ENCODE measurements at regions not wholly inside any gene's neighbourhood (a gene's known extent, or its start where the extent isn't known, plus 50 kb on each side); places are given as distances from the start of the nearest gene placed in this dataset.

DNA sequence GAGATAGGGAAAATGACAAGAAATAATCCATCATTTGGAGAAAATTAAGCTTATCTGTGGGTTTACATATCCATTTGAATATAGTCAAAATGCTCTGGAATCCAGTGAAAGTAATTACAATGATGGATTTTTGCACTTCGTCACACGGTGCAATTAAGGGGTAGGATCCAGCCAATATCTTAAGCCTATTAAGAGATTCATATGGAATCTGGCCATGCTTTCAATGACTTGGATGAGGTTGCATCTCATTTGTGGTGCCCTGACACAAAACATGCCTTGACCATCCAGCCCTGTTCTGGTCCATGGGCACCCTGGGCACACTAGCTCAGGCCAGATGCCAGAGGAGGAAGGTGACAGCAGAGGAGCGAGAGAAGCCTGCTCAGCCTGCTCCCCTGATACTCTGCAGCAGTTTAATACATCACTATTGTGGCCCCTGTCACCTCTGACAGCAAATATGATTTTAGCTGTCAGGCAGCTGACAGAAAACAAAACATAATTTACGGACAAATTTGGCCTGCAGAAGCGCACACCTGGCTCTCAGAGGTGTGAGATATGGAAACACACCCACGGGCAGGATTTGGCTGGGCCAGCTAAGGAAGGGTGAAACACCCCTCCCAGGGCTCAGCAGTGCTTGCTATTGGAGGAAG lies 94.1 kb upstream of the ST8SIA3 start:
- Histone ChIP-seq H3K4me1 (ENCODE audit: insufficient read depth) (no peaks in the 10 kb centered on the region), H3K79me2 (no peaks in the 10 kb centered on the region), H3K27ac (no peak overlapping the region), H3K9me3 (ENCODE audit: low read depth) (no peaks in the 10 kb centered on the region), H3K9me2 (replicated peaks; ENCODE audit: insufficient read depth) (no peaks in the 10 kb centered on the region), H2AFZ (no peak overlapping the region), H4K20me1 (ENCODE audit: insufficient read depth, poor library complexity, severe bottlenecking) (no peaks in the 10 kb centered on the region), H3K27me3 (no peaks in the 10 kb centered on the region), H3K4me2 (no peak overlapping the region), H3K36me3 (replicated peaks; ENCODE audit: insufficient read depth, low read depth) (no peaks in the 10 kb centered on the region), H3K4me3 (no peak overlapping the region)
- TF ChIP-seq, protein P1, sequence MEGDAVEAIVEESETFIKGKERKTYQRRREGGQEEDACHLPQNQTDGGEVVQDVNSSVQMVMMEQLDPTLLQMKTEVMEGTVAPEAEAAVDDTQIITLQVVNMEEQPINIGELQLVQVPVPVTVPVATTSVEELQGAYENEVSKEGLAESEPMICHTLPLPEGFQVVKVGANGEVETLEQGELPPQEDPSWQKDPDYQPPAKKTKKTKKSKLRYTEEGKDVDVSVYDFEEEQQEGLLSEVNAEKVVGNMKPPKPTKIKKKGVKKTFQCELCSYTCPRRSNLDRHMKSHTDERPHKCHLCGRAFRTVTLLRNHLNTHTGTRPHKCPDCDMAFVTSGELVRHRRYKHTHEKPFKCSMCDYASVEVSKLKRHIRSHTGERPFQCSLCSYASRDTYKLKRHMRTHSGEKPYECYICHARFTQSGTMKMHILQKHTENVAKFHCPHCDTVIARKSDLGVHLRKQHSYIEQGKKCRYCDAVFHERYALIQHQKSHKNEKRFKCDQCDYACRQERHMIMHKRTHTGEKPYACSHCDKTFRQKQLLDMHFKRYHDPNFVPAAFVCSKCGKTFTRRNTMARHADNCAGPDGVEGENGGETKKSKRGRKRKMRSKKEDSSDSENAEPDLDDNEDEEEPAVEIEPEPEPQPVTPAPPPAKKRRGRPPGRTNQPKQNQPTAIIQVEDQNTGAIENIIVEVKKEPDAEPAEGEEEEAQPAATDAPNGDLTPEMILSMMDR (IDR thresholded peaks at IDR 0.05; ENCODE audit: poor library complexity): no peak
- TF ChIP-seq EZH2phosphoT487 (IDR thresholded peaks at IDR 0.05; ENCODE audit: low read depth, severe bottlenecking, unreplicated experiment) (no peak), EZH2 (IDR thresholded peaks at IDR 0.05; ENCODE audit: borderline replicate concordance) (no peak)
- DNase-seq (ENCODE audit: low spot score): no peak
- 80% methylated on average over 6 of the region's 6 CpGs for WGBS (ENCODE audit: low lambda C conversion rate, missing lambda C conversion rate)

DNA sequence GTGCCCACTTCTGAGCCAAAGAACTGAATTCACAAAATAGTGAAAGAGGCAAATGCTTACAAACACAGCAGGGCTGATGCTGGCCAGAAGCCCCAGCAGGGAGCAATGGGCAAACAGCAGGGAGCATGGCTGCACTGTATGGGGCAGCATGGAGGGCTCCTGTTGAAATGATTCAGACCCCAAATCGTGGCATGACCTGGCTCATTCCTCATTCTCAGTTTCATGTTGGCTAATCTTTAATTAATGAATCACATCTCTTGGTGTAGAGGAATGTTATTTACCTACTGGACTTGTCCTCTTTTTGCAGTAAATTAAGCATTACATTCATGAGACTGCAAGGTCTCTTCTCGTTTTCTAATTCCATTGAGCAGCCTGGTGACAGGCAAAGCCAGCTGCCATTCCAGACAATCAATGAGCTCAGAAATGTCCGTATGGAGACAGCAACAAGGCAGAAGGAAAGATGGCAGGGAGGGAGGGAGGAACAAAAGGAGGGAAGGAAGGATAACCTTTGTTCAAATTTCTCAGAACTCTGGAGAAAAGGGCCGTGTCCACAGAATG lies 84.9 kb upstream of the ST8SIA3 start:
- Histone ChIP-seq H3K9me3 (ENCODE audit: low read depth) (no peaks in the 10 kb centered on the region), H3K9me2 (replicated peaks; ENCODE audit: insufficient read depth) (no peaks in the 10 kb centered on the region), H3K36me3 (replicated peaks; ENCODE audit: insufficient read depth, low read depth) (no peaks in the 10 kb centered on the region), H4K20me1 (ENCODE audit: insufficient read depth, poor library complexity, severe bottlenecking) (no peaks in the 10 kb centered on the region), H3K4me2 (no peak overlapping the region), H3K27ac (no peak overlapping the region), H3K4me3 (no peak overlapping the region), H2AFZ (no peak overlapping the region), H3K4me1 (ENCODE audit: insufficient read depth) (peaks cover 10% of the 10 kb centered on the region), H3K79me2 (no peaks in the 10 kb centered on the region), H3K27me3 (no peaks in the 10 kb centered on the region)
- 57% methylated on average over 4 of the region's 4 CpGs for WGBS (ENCODE audit: low lambda C conversion rate, missing lambda C conversion rate)
- TF ChIP-seq, protein P1 (IDR thresholded peaks at IDR 0.05; ENCODE audit: poor library complexity): no peak
- no peak for TF ChIP-seq EZH2phosphoT487 (IDR thresholded peaks at IDR 0.05; ENCODE audit: low read depth, severe bottlenecking, unreplicated experiment)
- TF ChIP-seq EZH2 (IDR thresholded peaks at IDR 0.05; ENCODE audit: borderline replicate concordance): no peak
- DNase-seq (ENCODE audit: low spot score): no peak

DNA sequence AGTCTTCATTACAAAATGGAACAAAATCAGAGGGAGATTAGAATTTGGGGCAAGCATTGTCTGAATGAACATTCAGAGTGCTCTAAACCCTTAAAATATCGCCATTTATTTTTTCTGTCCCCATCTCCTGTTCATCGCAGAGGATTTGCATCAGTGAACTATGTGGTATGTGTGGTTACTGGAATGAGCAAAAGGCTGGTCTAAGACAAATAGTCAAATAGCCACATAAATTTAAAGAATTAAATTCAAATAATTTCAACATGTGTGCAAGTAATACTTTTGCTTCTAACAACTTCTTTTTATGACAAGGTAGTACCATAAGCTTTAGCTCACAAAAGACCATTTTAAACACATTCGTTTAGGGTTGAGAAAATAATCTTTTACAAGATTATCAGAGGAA lies 82.6 kb upstream of the ST8SIA3 start:
- DNase-seq (ENCODE audit: low spot score): no peak
- Histone ChIP-seq H3K4me2 (no peak overlapping the region), H3K27ac (peak overlapping the region; percentile 15), H3K27me3 (no peaks in the 10 kb centered on the region), H3K36me3 (replicated peaks; ENCODE audit: insufficient read depth, low read depth) (no peaks in the 10 kb centered on the region), H3K4me3 (no peak overlapping the region), H3K4me1 (ENCODE audit: insufficient read depth) (peaks cover 22% of the 10 kb centered on the region), H2AFZ (no peak overlapping the region), H3K9me2 (replicated peaks; ENCODE audit: insufficient read depth) (no peaks in the 10 kb centered on the region), H3K79me2 (no peaks in the 10 kb centered on the region), H3K9me3 (ENCODE audit: low read depth) (no peaks in the 10 kb centered on the region), H4K20me1 (ENCODE audit: insufficient read depth, poor library complexity, severe bottlenecking) (no peaks in the 10 kb centered on the region)
- TF ChIP-seq EZH2phosphoT487 (IDR thresholded peaks at IDR 0.05; ENCODE audit: low read depth, severe bottlenecking, unreplicated experiment) (no peak), EZH2 (IDR thresholded peaks at IDR 0.05; ENCODE audit: borderline replicate concordance) (no peak)
- TF ChIP-seq, protein P1 (IDR thresholded peaks at IDR 0.05; ENCODE audit: poor library complexity): no peak
- 77% methylated on average over 3 of the region's 3 CpGs for WGBS (ENCODE audit: low lambda C conversion rate, missing lambda C conversion rate)

Measured in hepatocyte (in vitro differentiated cells).